Mucosa of stomach (tissue), 1 donor: ENCODE measurements at regions not wholly inside any gene's neighbourhood (a gene's known extent, or its start where the extent isn't known, plus 50 kb on each side); places are given as distances from the start of the nearest gene placed in this dataset.

ENCODE experiments used
- H3K27me3 ChIP-seq: one replicate; pipeline ENCODE4 v1.7.0; 2013; ENCODE audit warnings: mild to moderate bottlenecking, low read length; ENCODE audit not compliant: control insufficient read depth, insufficient read depth
- H3K36me3 ChIP-seq: one replicate; pipeline ENCODE4 v1.7.0; 2013; ENCODE audit warnings: low read length; ENCODE audit not compliant: control insufficient read depth, insufficient read depth
- H3K4me1 ChIP-seq: one replicate; pipeline ENCODE4 v1.7.0; 2013; ENCODE audit warnings: mild to moderate bottlenecking, low read length; ENCODE audit not compliant: control insufficient read depth, insufficient read depth
- H3K4me3 ChIP-seq: one replicate; pipeline ENCODE4 v1.7.0; 2013; ENCODE audit warnings: low read length
- H3K9ac ChIP-seq: one replicate; pipeline ENCODE4 v1.7.0; 2013; ENCODE audit warnings: mild to moderate bottlenecking, low read length, moderate library complexity
- H3K9me3 ChIP-seq: one replicate; pipeline ENCODE4 v1.7.0; 2013; ENCODE audit warnings: mild to moderate bottlenecking, low read length, moderate library complexity; ENCODE audit not compliant: control insufficient read depth
- donor health status: Pancreatic carcinoma.

DNA sequence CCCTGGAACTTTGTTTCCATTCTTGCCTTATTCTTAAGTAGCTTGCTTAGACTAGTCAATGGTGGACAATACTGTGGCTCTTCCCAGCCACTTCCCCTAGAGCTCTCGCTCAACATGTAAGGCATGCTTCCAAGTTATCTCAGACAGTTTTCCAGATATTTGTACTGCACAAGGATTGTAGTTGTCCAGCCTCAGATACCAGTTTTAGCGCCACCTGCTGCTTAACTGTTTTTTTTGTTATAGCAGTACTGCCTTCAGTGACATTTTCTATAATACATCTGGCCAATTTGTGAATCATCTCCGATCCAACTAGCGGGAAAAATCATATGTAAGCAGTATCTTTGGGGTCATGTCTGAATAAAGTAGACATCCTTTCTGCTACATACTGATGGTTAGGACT lies 346.7 kb upstream of the ADGRL4 start:
- H3K4me3 ChIP-seq: no peak overlapping the region
- H3K36me3 ChIP-seq: no peaks in the 10 kb centered on the region
- H3K27me3 ChIP-seq: no peaks in the 10 kb centered on the region
- no peaks in the 10 kb centered on the region for H3K9me3 ChIP-seq
- no peak overlapping the region for H3K9ac ChIP-seq
- H3K4me1 ChIP-seq: no peaks in the 10 kb centered on the region

DNA sequence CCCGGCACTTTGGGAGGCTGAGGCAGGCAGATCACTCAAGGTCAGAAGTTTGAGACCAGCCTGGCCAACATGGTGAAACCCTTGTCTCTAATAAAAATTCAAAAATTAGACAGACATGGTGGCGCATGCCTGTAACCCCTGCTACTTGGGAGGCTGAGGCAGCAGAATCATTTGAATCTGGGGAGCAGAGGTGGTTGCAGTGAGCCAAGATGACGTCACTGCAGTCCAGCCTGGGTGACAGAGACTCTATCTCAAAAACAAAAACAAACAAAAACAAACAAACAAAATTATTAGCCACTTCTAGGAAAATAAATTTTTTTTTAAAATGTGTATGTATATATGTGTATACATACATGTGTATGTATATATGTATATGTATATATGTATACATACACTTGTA lies 320.3 kb upstream of the ADGRL4 start:
- Histone ChIP-seq H3K4me3 (no peak overlapping the region), H3K36me3 (no peaks in the 10 kb centered on the region), H3K27me3 (no peaks in the 10 kb centered on the region), H3K9me3 (no peaks in the 10 kb centered on the region), H3K4me1 (no peaks in the 10 kb centered on the region), H3K9ac (no peak overlapping the region)

DNA sequence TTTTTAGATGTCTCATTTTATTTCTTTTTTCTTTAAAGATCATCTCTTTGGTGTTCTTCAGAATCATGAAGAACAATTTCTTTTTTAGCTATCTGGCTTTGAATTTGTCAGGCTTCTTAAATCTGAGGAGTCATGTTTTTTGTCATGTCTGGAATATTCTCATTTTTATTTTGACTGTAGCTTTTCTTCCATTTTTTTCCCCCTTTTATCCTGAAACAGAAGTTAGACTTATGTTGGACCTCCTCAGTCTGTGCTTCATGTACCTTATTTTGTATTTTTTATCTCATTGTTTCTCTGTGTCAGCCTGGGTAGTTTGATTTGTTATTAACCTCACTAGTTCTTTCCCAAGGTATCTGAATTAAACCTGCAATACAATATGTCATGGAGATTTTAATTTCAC lies 319.2 kb upstream of the ADGRL4 start:
- Histone ChIP-seq H3K4me1 (no peaks in the 10 kb centered on the region), H3K4me3 (no peak overlapping the region), H3K9me3 (no peaks in the 10 kb centered on the region), H3K9ac (no peak overlapping the region), H3K27me3 (no peaks in the 10 kb centered on the region), H3K36me3 (no peaks in the 10 kb centered on the region)

DNA sequence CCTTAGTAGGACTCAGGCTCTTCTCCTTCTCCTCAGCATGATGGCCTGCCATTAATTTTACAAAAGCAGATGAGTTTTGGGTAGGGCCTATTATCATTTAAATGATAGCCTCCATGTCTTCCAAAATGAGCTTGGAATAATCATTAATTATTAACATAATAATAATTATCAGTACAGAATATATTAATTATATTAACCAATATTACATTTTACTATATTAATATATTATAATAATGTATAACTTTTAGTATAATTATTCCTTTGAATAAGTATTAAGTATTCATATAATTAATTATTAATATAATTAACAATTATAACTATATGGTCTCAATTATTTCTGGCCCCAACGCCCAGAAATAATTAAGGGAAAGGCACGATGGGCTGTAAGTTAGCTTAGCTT lies 318.6 kb upstream of the ADGRL4 start:
- Histone ChIP-seq H3K9ac (no peak overlapping the region), H3K4me3 (no peak overlapping the region), H3K27me3 (no peaks in the 10 kb centered on the region), H3K4me1 (no peaks in the 10 kb centered on the region), H3K9me3 (no peaks in the 10 kb centered on the region), H3K36me3 (no peaks in the 10 kb centered on the region)

DNA sequence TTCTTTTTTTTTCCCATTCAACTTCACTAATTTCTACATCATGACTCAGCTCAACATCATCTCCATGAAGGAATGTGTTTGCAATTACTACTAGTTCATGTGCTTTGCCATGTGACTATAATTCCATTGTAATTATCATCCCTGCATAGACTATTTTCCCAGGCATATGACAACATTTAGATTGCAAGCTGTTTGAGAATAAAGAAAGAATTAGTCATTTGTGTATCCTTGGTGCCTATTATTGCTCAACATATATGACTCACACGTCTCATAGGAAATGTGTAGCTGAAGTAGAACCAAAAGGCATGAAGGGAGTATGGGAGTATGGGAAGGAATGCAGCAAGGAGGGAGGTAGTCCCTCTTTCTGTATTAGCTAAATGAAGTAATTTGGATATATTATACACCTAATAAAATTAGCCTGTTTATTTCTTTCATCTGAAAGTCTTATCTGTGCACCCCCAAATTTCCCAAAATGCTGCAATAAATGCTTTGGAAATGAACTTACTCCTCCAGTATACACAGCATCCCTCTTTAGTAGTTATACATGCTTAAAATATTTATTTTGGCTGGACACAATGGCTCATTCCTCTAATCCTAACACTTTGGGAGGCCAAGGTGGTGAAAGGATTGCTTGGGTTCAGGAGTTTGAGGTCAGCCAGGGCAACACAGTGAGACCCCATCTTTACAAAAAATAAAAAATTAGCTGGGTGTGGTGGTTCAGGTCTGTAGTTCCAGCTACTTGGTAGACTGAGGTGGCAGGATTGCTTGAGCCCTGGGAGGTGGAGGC lies 316.9 kb upstream of the ADGRL4 start:
- no peak overlapping the region for H3K4me3 ChIP-seq
- H3K9me3 ChIP-seq: no peaks in the 10 kb centered on the region
- H3K4me1 ChIP-seq: no peaks in the 10 kb centered on the region
- H3K27me3 ChIP-seq: no peaks in the 10 kb centered on the region
- H3K9ac ChIP-seq: no peak overlapping the region
- H3K36me3 ChIP-seq: no peaks in the 10 kb centered on the region

DNA sequence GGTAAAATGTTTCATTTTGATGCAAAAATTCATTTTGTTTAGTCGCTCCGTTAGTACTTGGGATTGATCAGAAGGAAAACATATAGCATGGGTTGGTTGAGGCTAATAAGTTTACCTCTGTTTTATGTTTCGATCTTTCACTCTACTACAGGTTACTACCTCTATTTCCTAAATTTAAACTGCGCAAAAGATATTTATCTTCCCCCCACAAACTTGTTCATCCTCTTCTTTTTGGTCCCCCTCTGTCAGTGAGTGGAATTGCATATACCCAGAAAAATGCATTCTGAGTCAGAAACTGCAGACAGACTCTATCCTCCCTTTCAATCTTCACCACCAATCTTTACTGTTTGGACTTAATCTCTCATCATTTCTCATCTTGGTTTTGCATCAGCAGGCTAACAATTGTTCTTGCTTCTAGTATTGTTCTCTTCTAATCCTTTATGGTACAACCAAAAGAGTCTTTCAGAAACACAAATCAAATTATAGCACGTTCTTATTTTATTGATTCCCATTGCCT lies 316.0 kb upstream of the ADGRL4 start:
- Histone ChIP-seq H3K9ac (no peak overlapping the region), H3K4me3 (no peak overlapping the region), H3K9me3 (no peaks in the 10 kb centered on the region), H3K4me1 (no peaks in the 10 kb centered on the region), H3K27me3 (no peaks in the 10 kb centered on the region), H3K36me3 (no peaks in the 10 kb centered on the region)

DNA sequence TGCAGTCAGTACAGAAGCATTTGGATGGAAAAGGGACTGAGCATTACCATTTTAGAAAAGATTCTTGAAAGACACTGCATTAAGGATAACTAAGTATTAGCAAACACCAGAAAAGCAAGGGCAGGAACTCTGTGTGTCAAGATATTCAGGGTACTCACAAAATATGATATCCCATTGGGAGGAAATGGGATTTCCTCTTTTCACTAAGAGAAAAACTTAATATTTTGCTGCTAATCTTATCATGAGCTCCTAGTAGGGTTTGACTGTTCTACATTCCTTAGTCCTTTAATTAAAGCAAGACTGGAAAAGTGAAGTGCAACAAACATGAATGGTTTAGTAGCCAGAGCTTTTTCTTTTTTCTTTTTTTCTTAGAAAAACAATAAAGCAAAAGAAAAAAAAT lies 305.9 kb upstream of the ADGRL4 start:
- H3K4me1 ChIP-seq: no peaks in the 10 kb centered on the region
- no peak overlapping the region for H3K4me3 ChIP-seq
- no peaks in the 10 kb centered on the region for H3K9me3 ChIP-seq
- H3K27me3 ChIP-seq: no peaks in the 10 kb centered on the region
- H3K9ac ChIP-seq: no peak overlapping the region
- no peaks in the 10 kb centered on the region for H3K36me3 ChIP-seq

DNA sequence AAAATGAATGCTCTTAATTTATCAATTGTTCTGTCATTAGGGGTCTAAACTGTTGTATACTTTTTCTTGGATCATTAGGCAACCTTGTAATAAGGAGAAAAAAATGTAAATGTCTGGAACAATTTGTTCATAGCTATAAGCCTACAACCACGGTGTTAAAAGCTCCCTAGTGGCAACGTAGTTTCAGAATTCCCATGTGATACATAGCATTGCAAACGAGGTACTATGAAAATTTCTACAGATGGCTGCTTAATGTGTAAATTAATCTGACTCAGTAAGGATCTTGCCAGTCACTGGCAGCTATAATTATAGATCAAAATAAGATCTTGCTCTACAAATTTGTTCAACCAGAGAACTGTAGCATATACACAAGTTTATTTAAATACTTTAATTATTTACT lies 304.1 kb upstream of the ADGRL4 start:
- no peaks in the 10 kb centered on the region for H3K9me3 ChIP-seq
- no peaks in the 10 kb centered on the region for H3K36me3 ChIP-seq
- H3K4me1 ChIP-seq: no peaks in the 10 kb centered on the region
- no peak overlapping the region for H3K9ac ChIP-seq
- H3K27me3 ChIP-seq: no peaks in the 10 kb centered on the region
- H3K4me3 ChIP-seq: no peak overlapping the region

DNA sequence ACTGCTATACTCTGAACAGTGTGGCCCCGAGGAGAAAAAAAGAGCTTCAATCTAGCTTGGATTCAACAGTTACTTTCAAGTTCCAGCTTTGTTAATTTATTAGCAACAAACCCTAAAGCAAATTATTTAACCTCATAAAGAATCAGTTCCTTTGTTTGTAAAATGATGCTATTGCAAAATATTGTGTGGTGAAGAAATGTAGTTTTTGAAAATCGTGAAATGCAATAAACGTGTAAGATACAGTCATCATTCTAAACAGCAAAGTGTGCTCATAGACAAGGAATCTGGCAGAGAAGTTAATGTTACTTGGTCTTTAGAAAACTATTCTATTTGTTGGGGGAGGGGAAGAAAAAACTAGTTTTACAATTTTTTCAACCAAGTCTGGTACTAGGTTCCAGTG lies 297.6 kb upstream of the ADGRL4 start:
- Histone ChIP-seq H3K36me3 (no peaks in the 10 kb centered on the region), H3K9me3 (no peaks in the 10 kb centered on the region), H3K4me1 (no peaks in the 10 kb centered on the region), H3K27me3 (no peaks in the 10 kb centered on the region), H3K9ac (no peak overlapping the region), H3K4me3 (no peak overlapping the region)

DNA sequence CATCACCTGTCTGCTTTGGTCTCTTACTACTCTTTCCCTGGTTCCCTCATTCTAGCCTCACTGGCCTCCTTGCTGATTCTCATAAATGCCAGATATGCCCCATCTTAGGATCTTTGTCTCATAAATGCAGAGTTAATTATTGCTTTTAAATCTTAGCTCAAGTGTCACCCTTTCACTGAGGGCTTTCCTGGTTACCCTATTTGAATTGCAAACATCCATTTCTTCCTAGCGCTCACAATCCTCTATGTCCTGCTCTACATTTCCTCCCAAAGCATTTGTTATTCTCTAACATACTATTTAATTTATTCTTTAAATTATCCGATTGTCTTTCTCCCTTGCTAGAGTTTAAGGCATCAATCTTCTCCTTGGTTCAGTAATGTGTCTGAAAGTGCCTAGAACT lies 296.5 kb upstream of the ADGRL4 start:
- no peaks in the 10 kb centered on the region for H3K27me3 ChIP-seq
- no peaks in the 10 kb centered on the region for H3K9me3 ChIP-seq
- H3K4me3 ChIP-seq: no peak overlapping the region
- H3K36me3 ChIP-seq: no peaks in the 10 kb centered on the region
- H3K4me1 ChIP-seq: no peaks in the 10 kb centered on the region
- no peak overlapping the region for H3K9ac ChIP-seq

DNA sequence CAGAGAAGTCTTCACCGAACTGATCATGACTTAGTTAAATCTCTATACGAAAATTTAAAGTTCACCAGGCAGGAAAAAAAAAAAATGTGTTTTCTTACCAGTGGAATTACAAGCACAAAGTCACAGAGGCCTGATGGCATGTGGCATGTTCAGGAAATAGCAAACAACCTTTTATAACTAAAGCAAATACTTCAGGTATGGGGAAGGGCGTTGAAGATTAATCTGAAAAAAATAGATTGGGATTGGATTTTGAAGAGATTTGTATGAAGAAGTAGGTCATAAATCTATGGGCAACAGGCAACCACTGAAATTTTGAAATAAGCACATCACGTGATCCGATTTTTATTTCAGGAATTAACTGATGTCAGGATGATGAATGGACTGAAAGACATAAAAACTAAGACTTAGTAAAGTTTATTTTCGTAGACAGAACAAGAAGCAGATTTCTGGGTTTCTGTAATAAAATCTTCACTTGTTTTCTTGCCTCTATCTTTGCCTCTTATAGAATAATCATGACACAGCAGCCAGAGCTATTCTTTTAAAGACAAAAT lies 295.9 kb upstream of the ADGRL4 start:
- H3K4me3 ChIP-seq: no peak overlapping the region
- H3K4me1 ChIP-seq: no peaks in the 10 kb centered on the region
- no peaks in the 10 kb centered on the region for H3K27me3 ChIP-seq
- no peaks in the 10 kb centered on the region for H3K36me3 ChIP-seq
- H3K9me3 ChIP-seq: no peaks in the 10 kb centered on the region
- H3K9ac ChIP-seq: no peak overlapping the region

DNA sequence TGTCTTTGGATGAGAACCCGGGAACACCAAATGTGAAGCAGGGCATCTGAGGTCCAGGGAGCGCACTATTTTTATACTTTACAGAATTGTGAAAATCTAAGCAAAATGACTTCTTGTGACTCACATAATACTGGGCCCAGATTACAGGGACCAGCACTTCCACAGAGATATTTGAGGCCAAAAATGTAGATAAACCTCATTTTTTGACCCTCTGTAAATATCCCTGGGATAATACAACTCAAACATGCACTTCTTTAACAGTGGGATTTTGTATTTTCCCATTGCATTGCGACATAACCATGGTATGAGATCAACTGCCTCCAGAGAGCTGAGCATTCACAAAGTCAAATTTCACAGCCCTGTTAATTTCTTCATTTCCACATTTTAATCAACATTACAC lies 289.4 kb upstream of the ADGRL4 start:
- H3K36me3 ChIP-seq: no peaks in the 10 kb centered on the region
- no peaks in the 10 kb centered on the region for H3K27me3 ChIP-seq
- H3K9me3 ChIP-seq: no peaks in the 10 kb centered on the region
- no peaks in the 10 kb centered on the region for H3K4me1 ChIP-seq
- H3K4me3 ChIP-seq: no peak overlapping the region
- no peak overlapping the region for H3K9ac ChIP-seq
